ENCODE measurements at regions not wholly inside any gene's neighbourhood (a gene's known extent, or its start where the extent isn't known, plus 50 kb on each side); places are given as distances from the start of the nearest gene placed in this dataset.

GRCh38 chr16:48084826-48085225 lies 71.0 kb downstream of the ABCC12 start:
- DNase-seq (ENCODE audit: low spot score): no peak
- in situ Hi-C loops (cut with MboI; ENCODE audit: low sequenced_read_pairs, unreplicated experiment): no loop called here
- TF ChIP-seq CTCF (IDR thresholded peaks at IDR 0.05; ENCODE audit: borderline replicate concordance, control extremely low read depth, extremely low read depth, insufficient read depth, missing control alignments): no peak

DNA sequence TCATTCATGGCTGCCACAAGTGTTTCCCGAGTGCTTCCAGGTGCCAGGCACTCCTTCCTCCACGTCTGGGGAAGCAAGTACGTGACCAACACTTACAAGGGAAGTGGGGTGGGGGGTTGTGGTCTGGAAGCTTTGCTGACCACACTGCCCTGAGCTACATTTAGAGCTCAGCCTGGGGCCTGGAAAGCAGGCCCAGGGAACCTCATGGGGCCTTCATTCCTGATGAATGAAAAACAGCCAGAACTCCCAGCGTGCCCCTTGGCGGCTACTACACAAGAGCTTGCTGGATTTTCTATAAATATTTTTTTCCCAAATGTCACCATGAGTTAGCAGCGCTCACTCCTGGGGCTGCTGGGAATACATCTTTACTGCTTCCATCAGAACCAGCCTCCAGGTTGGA lies 73.3 kb downstream of the ABCC12 start:
- in situ Hi-C loops (cut with MboI; ENCODE audit: low sequenced_read_pairs, unreplicated experiment): no loop called here
- TF ChIP-seq CTCF (IDR thresholded peaks at IDR 0.05; ENCODE audit: borderline replicate concordance, control extremely low read depth, extremely low read depth, insufficient read depth, missing control alignments): no peak
- DNase-seq (ENCODE audit: low spot score): no peak

- TF ChIP-seq CTCF (IDR thresholded peaks at IDR 0.05; ENCODE audit: borderline replicate concordance, control extremely low read depth, extremely low read depth, insufficient read depth, missing control alignments): no peak
- DNase-seq (ENCODE audit: low spot score): no peak
- in situ Hi-C loops (cut with MboI; ENCODE audit: low sequenced_read_pairs, unreplicated experiment): no loop called here
Observed at GRCh38 chr16:48081656-48082055, 74.1 kb downstream of the ABCC12 start.

- DNase-seq (ENCODE audit: low spot score): no peak
- no peak for TF ChIP-seq CTCF (IDR thresholded peaks at IDR 0.05; ENCODE audit: borderline replicate concordance, control extremely low read depth, extremely low read depth, insufficient read depth, missing control alignments)
- in situ Hi-C loops (cut with MboI; ENCODE audit: low sequenced_read_pairs, unreplicated experiment): no loop called here
Observed at GRCh38 chr16:48076455-48077012, 79.3 kb downstream of the ABCC12 start.

GRCh38 chr16:48075398-48075797 lies 80.4 kb downstream of the ABCC12 start:
- in situ Hi-C loops (cut with MboI; ENCODE audit: low sequenced_read_pairs, unreplicated experiment): no loop called here
- no peak for TF ChIP-seq CTCF (IDR thresholded peaks at IDR 0.05; ENCODE audit: borderline replicate concordance, control extremely low read depth, extremely low read depth, insufficient read depth, missing control alignments)
- DNase-seq (ENCODE audit: low spot score): no peak

- in situ Hi-C loops (cut with MboI; ENCODE audit: low sequenced_read_pairs, unreplicated experiment): no loop called here
- no peak for TF ChIP-seq CTCF (IDR thresholded peaks at IDR 0.05; ENCODE audit: borderline replicate concordance, control extremely low read depth, extremely low read depth, insufficient read depth, missing control alignments)
- no peak for DNase-seq (ENCODE audit: low spot score)
Observed at GRCh38 chr16:48067388-48067787, 88.4 kb downstream of the ABCC12 start.

DNA sequence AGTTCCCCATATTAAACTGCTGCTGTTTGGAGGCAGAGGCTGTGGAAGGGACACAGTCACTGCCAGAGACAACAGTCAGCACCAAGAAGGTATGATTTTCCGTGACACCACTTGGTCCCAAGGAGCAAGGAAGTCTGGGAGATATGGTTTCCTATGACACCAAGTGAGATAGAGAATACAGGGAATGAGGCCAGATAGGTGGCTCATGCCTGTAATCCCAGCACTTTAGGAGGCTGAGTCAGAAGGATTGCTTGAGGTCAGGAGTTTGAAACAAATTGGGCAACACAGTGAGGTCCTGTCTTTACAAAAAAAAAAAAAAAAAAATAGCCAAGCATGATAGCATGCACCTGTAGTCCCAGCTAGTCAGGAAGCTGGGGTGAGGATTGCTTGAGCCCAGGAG lies 90.8 kb downstream of the ABCC12 start:
- TF ChIP-seq CTCF (IDR thresholded peaks at IDR 0.05; ENCODE audit: borderline replicate concordance, control extremely low read depth, extremely low read depth, insufficient read depth, missing control alignments): no peak
- DNase-seq (ENCODE audit: low spot score): no peak
- in situ Hi-C loops (cut with MboI; ENCODE audit: low sequenced_read_pairs, unreplicated experiment): no loop called here
